ENCODE measurements at regions not wholly inside any gene's neighbourhood (a gene's known extent, or its start where the extent isn't known, plus 50 kb on each side); places are given as distances from the start of the nearest gene placed in this dataset.

GRCh38 chr7:35339811-35340210 lies 85.9 kb upstream of the TBX20 start:
- DNase-seq (ENCODE audit: low read depth in 2 of 2): no peak

- no peak for DNase-seq (ENCODE audit: low read depth in 2 of 2)
These were observed 82.5 kb upstream of the TBX20 start for GRCh38 chr7:35336444-35336843.

- DNase-seq (ENCODE audit: low read depth in 2 of 2): no peak
These were observed 80.6 kb upstream of the TBX20 start for GRCh38 chr7:35334506-35334905.

- DNase-seq (ENCODE audit: low read depth in 2 of 2): no peak
These were observed 79.4 kb upstream of the TBX20 start for GRCh38 chr7:35333265-35333664.

- DNase-seq (ENCODE audit: low read depth in 2 of 2): no peak
These were observed 78.1 kb upstream of the TBX20 start for GRCh38 chr7:35331730-35332678.

- no peak for DNase-seq (ENCODE audit: low read depth in 2 of 2)
These were observed 75.1 kb upstream of the TBX20 start for GRCh38 chr7:35329026-35329425.

GRCh38 chr7:35319606-35320005 lies 65.7 kb upstream of the TBX20 start:
- no peak for DNase-seq (ENCODE audit: low read depth in 2 of 2)

- DNase-seq (ENCODE audit: low read depth in 2 of 2): no peak
These were observed 62.6 kb upstream of the TBX20 start for GRCh38 chr7:35316549-35316948.

- no peak for DNase-seq (ENCODE audit: low read depth in 2 of 2)
These were observed 61.6 kb upstream of the TBX20 start for GRCh38 chr7:35315517-35315916.

GRCh38 chr7:35314354-35314753 lies 60.5 kb upstream of the TBX20 start:
- DNase-seq (ENCODE audit: low read depth in 2 of 2): no peak

- DNase-seq (ENCODE audit: low read depth in 2 of 2): no peak
These were observed 59.7 kb upstream of the TBX20 start for GRCh38 chr7:35313575-35313974.
